WERI-Rb-1 (cell line): ENCODE measurements at regions not wholly inside any gene's neighbourhood (a gene's known extent, or its start where the extent isn't known, plus 50 kb on each side); places are given as distances from the start of the nearest gene placed in this dataset.

Experiments
- DNase-seq: peaks from one replicate; pipeline ENCODE4 v3.0.0-alpha.2; 2020
- H3K27ac ChIP-seq: fragments of 250-450 bp; sonication (Bioruptor Pico); 2 replicates; pipeline ENCODE4 v1.5.1; 2020; ENCODE audit warnings: mild to moderate bottlenecking, moderate library complexity
- H3K27me3 ChIP-seq: fragments of 250-450 bp; sonication (Bioruptor Pico); 2 replicates; pipeline ENCODE4 v1.5.1; 2021; ENCODE audit warnings: mild to moderate bottlenecking, low read depth, moderate library complexity; ENCODE audit not compliant: insufficient read depth, severe bottlenecking
- H3K36me3 ChIP-seq: fragments of 250-450 bp; sonication (Bioruptor Pico); 2 replicates; pipeline ENCODE4 v1.5.1; 2020; ENCODE audit warnings: mild to moderate bottlenecking, moderate library complexity
- H3K4me3 ChIP-seq: 2 replicates; pipeline ENCODE4 v1.5.1; 2011; ENCODE audit warnings: low read depth, mild to moderate bottlenecking, control low read depth, low read length
- H3K9me3 ChIP-seq: fragments of 250-450 bp; sonication (Bioruptor Pico); 2 replicates; pipeline ENCODE4 v1.5.1; 2021; ENCODE audit warnings: mild to moderate bottlenecking, moderate library complexity; ENCODE audit not compliant: severe bottlenecking
- TF ChIP-seq, protein P1 (sequence below): IDR thresholded peaks from 2 replicates; pipeline ENCODE4 v1.5.1; 2011; ENCODE audit warnings: low read depth, mild to moderate bottlenecking, control low read depth, inconsistent platforms, low read length

DNA sequence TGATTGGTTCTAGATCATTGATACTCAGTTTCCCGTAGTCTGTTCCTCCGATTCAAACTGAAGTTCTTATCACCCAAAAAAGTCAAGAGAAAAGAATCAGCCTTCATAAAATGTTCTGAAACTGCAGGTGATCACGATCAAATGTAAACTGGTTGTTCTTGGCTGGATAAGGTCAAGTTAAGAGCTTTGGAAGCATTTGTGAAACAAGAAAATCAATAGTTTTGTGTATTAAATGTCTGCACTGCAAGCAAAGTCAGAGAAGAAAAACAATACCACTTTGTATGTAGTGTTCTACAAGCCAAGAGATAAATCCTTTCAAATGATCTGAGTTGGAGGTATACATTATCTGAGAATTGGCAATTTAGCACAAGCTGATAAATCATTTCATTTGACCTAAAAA, 710.3 kb downstream of the SORCS1 start:
- DNase-seq, result no peak
- no peaks in the 10 kb centered on the region for H3K27me3 ChIP-seq
- TF ChIP-seq, protein P1, sequence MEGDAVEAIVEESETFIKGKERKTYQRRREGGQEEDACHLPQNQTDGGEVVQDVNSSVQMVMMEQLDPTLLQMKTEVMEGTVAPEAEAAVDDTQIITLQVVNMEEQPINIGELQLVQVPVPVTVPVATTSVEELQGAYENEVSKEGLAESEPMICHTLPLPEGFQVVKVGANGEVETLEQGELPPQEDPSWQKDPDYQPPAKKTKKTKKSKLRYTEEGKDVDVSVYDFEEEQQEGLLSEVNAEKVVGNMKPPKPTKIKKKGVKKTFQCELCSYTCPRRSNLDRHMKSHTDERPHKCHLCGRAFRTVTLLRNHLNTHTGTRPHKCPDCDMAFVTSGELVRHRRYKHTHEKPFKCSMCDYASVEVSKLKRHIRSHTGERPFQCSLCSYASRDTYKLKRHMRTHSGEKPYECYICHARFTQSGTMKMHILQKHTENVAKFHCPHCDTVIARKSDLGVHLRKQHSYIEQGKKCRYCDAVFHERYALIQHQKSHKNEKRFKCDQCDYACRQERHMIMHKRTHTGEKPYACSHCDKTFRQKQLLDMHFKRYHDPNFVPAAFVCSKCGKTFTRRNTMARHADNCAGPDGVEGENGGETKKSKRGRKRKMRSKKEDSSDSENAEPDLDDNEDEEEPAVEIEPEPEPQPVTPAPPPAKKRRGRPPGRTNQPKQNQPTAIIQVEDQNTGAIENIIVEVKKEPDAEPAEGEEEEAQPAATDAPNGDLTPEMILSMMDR, result no peak
- H3K9me3 ChIP-seq, result no peaks in the 10 kb centered on the region
- no peak overlapping the region for H3K27ac ChIP-seq
- H3K36me3 ChIP-seq, result no peaks in the 10 kb centered on the region
- no peak overlapping the region for H3K4me3 ChIP-seq

DNA sequence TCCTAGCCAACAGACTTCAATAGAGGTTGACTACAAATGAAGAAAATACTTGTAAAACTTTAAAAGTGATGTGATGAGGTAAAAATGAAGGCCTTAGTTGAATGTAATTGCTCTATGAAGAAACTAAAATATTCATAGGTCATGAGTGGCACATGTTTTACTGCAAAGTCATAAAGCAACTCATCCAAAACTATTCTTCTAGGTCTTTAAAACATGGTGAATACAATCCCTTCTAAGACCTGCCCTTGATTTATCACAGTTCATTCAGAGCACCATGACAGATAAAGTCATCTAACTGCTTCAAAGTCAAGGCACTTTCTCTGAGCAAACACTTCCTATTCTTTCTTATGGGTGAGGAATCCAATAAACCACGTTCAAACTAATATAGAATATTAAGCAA, 713.5 kb downstream of the SORCS1 start:
- no peaks in the 10 kb centered on the region for H3K27me3 ChIP-seq
- DNase-seq, result no peak
- no peak overlapping the region for H3K4me3 ChIP-seq
- no peak overlapping the region for H3K27ac ChIP-seq
- no peaks in the 10 kb centered on the region for H3K36me3 ChIP-seq
- no peaks in the 10 kb centered on the region for H3K9me3 ChIP-seq
- TF ChIP-seq, protein P1, result no peak

DNA sequence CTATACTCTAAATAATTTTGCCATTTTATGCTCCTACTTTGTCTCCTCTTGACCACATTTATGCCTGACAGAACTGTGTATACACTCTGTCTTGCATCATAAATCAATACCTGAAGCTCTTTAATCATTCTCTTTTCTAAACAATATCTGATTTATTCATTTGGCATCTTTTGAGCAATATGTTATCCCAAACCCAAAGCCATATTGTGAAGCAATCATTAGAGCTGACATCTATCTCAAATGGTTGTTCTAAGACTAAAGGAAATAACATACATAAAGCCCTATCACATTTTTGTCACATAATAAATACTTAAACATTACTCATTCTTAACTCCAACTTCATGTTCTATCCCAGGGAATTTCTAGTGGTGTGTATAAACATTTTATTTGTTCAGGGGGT, 717.6 kb downstream of the SORCS1 start:
- Histone ChIP-seq H3K36me3 (no peaks in the 10 kb centered on the region), H3K4me3 (no peak overlapping the region), H3K27ac (no peak overlapping the region), H3K9me3 (no peaks in the 10 kb centered on the region), H3K27me3 (no peaks in the 10 kb centered on the region)
- no peak for DNase-seq
- TF ChIP-seq, protein P1, result no peak

DNA sequence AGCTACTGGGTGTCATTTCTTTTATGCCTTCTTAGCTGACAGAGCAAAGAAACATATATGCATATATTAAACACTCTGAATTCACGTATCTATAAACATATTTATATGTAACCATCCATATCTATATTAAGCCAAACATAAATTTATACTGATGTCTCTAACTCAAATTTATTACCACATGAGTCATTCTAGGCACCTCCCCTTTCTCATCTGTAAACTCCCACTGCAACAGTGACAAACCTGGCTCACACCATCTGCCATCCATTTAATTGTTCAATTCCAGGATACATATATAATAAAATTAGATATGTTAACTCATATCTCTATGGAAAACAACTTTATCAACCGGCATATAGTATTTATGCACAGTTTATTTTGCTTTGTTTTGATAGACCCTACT, 722.3 kb downstream of the SORCS1 start:
- no peaks in the 10 kb centered on the region for H3K9me3 ChIP-seq
- H3K27ac ChIP-seq, result no peak overlapping the region
- H3K27me3 ChIP-seq, result no peaks in the 10 kb centered on the region
- no peak for DNase-seq
- H3K4me3 ChIP-seq, result no peak overlapping the region
- no peaks in the 10 kb centered on the region for H3K36me3 ChIP-seq
- TF ChIP-seq, protein P1, result no peak

DNA sequence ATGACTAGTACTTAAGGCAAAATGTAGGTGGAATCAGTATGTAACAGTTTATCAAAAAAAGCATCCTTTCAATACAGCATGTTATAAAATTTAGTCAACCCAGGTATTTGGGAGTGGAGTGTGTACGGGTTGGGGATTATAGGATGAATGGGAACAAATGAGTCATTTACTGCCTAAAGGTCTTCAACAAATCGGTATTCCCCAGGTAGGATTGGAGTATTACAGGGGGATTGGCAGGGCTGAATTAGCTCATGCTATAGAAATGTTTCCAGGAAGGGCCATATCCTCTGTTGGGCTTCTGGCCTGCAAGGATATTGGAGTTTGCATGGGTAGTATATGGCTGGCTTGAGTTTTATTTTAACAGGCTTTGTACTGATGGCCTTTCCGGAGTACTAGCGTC, 723.7 kb downstream of the SORCS1 start:
- Histone ChIP-seq H3K4me3 (no peak overlapping the region), H3K36me3 (no peaks in the 10 kb centered on the region), H3K9me3 (no peaks in the 10 kb centered on the region), H3K27ac (no peak overlapping the region), H3K27me3 (no peaks in the 10 kb centered on the region)
- no peak for DNase-seq
- TF ChIP-seq, protein P1, result no peak

DNA sequence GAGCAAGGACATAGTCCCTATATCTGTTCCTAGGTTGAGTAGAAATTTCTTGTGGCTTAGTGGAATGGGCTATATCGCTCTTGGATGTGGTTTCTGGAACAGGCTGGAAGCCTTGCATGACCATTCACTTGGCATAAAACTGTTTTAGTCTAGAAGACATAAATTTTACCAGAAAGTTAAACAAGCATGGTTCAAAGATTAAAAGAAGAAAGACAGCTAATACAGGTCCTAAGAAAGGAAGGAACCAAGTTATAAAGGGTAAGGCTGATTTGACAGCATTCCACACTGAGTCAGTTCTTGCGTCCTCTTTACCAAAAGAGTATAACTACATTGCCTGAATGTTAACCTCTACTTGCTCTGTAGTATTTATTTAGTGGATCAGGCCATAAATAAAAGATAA, 724.2 kb downstream of the SORCS1 start:
- Histone ChIP-seq H3K27ac (no peak overlapping the region), H3K9me3 (no peaks in the 10 kb centered on the region), H3K4me3 (no peak overlapping the region), H3K27me3 (no peaks in the 10 kb centered on the region), H3K36me3 (no peaks in the 10 kb centered on the region)
- TF ChIP-seq, protein P1, result no peak
- DNase-seq, result no peak
